ENCODE measurements at regions not wholly inside any gene's neighbourhood (a gene's known extent, or its start where the extent isn't known, plus 50 kb on each side); places are given as distances from the start of the nearest gene placed in this dataset.
"Not testable (repeated sequence)": the region's sequence is repeated elsewhere in the genome, so short reads cannot be mapped to it uniquely, and the experiment has no call there.

DNA sequence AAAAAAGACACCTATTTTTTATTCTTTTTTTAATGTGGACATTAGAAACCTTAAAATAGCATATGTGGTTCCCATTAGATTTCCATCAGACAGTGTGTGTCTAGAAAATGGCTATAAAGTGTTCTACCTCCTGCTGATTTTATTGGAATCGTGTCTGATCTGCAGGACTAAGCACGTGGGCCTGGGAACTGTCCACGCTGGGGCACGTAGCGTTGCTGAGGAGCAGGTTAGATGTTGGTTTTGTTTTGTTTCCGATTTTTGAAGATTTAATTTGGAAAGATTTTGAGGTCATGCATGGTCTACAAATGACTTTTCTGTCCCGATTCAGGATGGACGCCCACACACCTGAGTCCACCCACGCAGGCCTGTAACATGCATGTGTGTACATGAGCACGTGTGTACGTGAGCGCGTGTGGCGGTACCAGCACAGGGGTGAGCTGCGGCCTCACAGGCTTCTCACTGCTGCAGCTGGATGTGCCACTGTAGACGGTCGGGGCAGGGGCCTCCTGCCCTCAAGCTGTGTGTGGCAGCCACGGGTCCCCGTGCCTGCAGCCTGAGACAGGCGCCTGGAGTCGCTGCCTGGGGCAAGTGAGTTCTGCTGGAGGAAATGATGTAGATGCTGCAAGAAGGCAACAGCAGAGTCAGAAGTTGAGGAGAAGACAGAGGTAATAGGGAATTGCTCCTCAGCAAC, 99.7 kb upstream of the CTDP1 start:
- DNase-seq = no peak

- no peak for DNase-seq
These were observed 99.0 kb upstream of the CTDP1 start for GRCh38 chr18:79580498-79581171.

GRCh38 chr18:79581406-79581805, 98.2 kb upstream of the CTDP1 start:
- no peak for DNase-seq

GRCh38 chr18:79581911-79582310, 97.7 kb upstream of the CTDP1 start:
- no peak for DNase-seq

GRCh38 chr18:79582978-79583377, 96.6 kb upstream of the CTDP1 start:
- DNase-seq = no peak

DNA sequence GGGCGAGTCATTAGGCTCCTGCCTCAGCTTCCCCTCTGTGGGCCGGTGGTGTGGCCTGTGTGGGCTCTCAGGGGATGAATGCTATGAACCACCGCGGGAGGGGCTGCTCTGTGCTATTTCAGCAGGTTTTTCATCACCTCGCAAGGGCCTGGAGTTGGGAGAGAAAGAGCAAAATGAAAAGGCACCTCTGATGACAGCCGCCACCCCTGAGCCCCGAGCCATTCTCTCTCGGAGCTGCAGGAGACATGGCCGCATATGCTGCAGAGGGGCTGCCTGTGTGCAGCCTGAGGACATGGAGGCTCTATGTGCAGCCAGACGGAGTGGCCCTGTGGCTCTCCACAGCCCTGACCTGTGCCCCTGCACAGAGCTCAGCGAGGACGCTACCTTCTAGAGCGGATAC, 96.2 kb upstream of the CTDP1 start:
- DNase-seq = no peak

DNA sequence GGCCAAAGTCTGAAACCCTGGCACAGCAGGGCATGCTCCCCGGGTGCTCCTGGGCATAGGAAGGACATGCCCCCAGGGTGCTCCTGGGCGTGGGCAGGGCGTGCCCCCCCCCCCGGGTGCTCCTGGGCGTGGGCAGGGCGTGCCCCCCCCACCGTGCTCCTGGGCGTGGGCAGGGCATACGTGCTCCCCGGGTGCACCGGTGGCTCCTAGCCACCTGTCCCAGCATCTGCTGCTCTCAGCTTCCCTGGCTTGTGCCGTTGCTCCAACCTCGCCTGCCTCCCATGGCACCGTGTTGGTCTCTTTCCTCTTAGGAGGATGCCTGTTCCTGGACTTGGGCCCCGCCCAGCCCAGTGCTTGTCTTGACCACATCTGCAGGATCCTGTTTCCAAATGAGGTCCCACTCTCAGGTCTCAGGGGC, 95.6 kb upstream of the CTDP1 start:
- no peak for DNase-seq

DNA sequence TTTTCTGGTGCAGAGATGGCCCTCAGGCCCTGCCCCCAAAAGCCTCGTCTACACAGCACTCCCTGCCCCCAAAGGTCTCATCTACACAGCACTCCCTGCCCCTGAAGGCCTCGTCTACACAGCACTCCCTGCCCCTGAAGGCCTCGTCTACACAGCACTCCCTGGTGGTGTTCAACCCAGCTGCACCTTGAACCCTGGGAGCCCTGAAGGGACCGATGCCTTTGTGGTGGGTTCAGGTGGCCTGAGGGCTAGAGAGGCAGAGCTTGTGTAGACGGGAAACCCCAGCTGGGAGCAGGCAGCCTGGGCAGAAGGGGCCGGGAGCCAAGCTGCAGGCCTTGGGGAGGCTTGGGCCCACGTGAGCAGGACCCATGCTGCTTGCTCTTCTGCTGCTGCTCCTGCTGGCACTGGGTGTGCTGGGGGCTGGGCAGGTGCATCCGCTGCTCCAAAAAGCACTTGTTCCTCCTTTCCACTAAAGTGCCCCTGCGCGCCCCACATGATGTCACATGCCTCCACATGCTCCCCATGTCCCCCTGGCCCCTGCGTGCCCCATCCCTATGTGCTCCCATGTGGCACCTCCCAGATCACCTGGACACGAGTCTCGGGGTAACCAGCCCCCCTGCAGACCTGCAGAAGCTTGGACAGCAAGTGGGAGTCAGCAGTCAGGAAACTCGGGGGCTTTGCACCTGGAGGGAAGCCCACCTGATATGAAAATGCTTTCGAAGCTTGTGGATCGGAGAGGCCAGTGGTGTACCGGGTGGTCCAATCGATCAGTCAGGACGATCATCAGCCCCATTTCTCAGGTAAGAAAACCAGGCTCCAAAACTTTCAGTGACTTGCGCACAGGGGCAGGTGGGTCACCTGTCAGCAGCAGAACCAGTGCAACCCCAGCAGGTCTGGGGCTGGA, 94.9 kb upstream of the CTDP1 start:
- no peak for DNase-seq

DNA sequence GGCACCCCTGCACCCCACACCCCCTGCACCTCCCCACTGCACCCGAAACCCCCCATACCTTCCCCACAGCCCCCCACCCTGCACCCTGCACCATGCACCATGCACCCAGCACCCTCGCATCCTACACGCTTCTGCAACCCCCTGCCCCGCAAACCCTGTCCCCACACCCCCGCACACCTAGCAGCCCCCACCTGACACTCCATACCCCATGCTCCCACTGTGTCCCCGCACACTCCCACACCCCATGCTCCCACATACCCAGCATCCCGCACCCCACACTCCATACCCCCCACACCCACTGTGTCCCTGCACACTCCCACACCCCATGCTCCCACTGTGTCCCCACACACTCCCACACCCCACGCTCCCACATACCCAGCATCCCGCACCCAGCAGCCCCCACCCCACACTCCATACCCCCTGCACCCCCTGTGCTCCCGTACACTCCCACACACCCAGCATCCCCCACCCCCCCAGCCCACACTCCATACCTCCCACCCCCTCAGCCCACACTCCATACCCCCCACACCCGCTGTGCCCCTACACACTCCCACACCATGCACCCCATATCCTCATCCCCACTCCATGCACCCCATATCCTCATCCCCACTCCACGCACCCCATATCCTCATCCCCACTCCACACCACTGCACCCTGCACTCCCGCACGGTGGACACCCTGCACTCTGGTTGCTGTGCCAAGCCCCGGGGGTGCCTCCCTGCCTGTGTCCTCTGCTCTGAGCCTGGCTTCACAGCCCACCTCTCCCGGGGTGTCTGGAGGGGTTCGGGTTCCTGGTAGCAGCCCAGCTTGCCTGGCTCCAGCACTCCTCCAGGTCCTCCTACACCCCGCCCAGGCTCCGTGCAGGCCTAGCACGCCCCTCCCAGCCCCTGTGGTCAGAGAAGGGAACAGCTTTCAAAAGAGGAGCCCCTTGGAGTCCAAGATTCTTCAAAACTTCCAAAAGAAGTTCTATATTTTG, 93.9 kb upstream of the CTDP1 start:
- DNase-seq = no peak

- DNase-seq = no peak
These were observed 93.0 kb upstream of the CTDP1 start for GRCh38 chr18:79586436-79587225.

GRCh38 chr18:79587226-79587741, 92.3 kb upstream of the CTDP1 start:
- no peak for DNase-seq

- DNase-seq = no peak
These were observed 91.6 kb upstream of the CTDP1 start for GRCh38 chr18:79587779-79588635.

DNA sequence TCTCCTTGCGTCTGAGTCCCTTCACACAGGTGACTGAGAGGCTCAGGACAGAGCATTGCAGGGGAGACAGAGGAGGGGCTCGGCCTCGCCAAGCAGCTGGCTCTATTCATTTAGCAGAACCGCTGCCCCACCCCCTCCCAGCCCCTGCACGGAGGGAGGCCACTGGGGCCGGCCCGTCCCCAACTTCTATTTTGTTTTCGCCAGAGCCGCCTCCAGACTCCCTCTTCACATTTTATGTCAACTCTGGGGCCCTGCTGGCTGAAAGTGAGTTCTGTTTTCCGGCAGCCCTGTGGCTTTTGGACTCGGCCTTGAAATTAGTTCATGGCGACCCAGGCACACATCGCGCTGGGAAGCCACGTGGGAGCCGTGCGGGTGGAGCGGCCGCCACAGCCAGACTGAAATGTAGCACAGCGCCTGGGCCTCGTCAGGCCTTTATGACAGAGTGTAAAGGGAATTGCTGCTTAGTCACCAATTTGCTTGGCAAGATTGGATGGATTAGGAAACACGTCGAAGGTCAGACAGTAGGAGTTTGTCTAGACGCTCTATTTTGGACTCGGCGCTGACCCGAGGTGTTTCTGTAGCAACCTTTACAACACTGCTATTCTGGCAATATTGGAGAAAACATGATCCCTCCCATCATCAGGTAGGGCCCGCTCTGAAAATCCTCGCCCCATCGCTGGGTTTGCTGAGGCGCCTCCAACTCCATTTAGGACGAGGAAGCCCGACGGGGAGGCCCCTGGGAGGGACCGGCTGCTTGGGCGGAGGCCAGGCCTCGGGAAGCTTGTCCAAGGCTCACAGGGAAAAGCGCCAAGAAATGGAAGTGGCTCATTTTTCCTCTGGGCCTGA, 90.7 kb upstream of the CTDP1 start:
- no peak for DNase-seq

GRCh38 chr18:79589601-79590091, 90.0 kb upstream of the CTDP1 start:
- no peak for DNase-seq

DNA sequence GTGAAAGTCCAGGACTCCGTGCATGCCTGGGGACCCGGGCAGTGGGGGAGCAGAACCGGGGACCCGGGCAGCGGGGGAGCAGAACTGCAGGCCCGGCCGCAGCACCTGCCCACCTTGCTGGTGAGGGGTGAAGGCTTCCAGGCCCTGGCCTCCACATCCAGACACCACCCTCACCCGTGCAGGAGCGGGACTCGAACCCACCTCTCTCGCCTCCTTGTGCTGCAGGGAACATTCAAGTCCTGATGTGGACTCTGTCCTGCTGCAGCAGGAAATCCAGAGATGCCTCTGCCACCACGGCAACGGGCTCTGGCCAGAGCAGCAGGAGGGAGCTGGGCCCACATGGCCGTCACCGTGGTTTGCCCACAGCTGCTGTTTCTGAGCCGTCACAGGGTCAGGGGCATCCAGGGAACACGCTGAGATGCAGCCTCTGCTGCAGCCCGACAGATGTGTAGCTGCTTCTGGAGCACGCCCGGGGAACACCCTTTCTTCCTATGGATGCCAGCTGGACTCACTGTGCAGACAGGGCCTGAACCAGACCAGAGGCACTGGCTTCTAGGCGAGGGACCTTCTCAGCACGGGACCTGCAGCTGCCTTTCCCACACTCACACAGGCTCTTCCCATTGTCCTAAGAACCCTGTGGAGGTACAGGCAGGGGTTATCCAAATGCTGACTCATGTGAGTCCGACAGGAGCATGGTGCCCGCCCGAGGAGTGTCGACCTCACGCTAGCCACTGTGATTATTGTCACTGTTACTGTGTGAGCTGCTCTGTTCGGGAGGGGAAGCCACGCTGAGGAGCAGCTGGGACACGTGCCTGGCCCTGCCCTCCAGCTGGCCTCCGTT, 89.2 kb upstream of the CTDP1 start:
- no peak for DNase-seq

- DNase-seq = no peak
These were observed 88.6 kb upstream of the CTDP1 start for GRCh38 chr18:79591032-79591308.

DNA sequence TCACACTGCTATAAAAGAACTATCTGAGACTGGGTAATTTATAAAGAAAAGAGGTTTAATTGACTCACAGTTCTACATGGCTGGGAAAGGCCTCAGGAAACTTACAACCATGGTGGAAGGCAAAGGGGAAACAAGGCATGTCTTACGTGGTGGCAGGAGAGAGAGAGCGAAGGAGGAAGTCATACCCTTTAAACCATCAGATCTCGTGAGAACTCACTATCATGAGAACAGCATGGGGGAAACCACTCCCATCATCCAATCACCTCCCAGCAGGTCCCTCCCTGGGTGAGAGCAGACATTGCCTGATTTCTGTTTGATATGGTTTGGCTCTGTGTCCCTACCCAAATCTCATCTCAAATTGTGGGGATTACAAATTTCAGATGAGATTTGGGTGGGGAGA, 86.9 kb upstream of the CTDP1 start:
- not testable (repeated sequence) for DNase-seq

DNA sequence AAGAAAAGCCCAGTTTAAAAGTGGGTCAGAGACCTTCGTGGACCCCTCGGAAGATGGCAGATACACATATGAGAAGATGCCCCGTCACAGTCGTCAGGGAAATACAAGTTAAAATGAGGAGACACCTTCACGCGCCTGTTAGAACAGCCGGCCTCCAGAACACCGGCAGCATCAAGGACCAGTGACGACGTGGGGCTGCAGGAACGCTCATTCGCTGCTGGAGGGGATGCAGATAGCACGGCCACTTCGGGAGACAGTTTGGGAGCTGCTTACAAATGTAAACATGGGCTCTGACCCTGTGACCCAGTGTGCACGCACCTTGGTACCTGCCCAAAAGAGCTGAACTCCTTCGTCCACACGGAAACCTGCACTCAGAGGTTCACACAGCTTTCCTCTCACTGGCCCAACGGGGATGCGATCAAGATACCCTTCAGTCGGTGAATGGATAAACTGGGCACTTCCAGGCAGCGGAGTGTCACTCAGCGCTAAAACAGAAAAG, 83.7 kb upstream of the CTDP1 start:
- no peak for DNase-seq

Measured in AML-193 (cell line).